ENCODE measurements at regions not wholly inside any gene's neighbourhood (a gene's known extent, or its start where the extent isn't known, plus 50 kb on each side); places are given as distances from the start of the nearest gene placed in this dataset.

GRCh38 chr20:11845340-11845739, 72.4 kb upstream of the BTBD3 start:
- TF ChIP-seq GATA3 (IDR thresholded peaks at IDR 0.05; ENCODE audit: low read depth, low read length) (no peak), GATA2 (IDR thresholded peaks at IDR 0.05; ENCODE audit: low read depth, low read length) (no peak)

Measured in SH-SY5Y (cell line).